ENCODE measurements at regions not wholly inside any gene's neighbourhood (a gene's known extent, or its start where the extent isn't known, plus 50 kb on each side); places are given as distances from the start of the nearest gene placed in this dataset.

DNA sequence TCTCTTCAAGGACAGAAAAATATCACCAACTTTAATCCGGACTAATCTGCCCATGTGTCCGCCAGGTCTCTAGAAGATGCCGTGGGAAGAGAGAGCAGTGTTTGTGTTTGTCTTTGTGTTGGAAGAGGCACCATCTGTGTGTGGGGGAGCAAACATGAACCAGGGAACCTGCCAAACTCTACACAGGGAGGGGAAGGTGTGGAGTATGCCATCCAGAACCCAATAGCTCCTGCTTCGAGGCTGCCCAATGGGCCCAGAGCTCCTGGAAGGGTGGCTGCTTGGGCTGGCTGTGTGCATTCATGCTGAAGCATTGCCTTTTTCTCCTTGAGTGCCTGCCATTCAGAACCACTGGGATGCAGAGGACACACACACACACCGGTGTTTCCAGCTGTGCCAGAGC is 536.2 kb downstream of the MID1IP1 start:
- DNase-seq, result no peak

DNA sequence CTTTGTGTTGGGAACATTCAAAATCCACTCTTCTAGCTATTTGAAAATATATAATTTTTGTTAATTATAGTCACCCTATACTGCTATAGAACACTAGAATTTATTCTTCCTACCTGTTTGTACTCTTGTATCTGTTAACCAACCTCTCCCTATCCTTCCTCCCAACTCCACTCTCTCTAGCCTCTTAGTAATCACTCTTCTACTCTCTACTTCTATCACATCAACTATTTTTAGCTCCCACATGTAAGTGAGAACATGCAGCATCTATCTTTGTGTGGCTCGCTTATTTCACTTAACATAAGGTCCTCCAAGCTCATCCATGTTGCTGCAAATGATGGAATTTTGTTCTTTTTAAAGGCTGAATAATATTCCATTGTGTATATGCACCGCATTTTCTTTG is 537.3 kb downstream of the MID1IP1 start:
- no peak for DNase-seq

- DNase-seq, result no peak
Measured at GRCh38 chrX:39356119-39356807, 555.0 kb downstream of the MID1IP1 start.

DNA sequence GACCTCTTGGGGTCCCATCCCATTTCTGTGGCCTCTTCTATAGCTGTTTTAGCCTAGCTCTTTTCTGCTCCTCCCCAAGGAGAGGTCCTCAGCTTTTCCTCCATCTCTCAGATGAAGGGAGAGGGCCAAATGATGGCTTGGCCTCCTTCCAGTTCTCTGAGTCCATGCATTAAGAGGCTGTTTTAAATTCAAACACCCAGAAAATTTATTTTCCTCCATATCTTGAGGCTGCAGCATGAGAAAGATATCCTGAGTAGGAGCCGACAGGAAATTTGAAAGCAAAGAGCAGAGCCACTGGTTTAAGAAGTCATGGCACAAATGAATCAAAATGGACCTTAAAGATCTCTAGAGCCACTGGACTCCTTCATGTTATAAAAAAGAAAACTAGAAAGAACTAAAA is 558.8 kb downstream of the MID1IP1 start:
- no peak for DNase-seq

- DNase-seq, result no peak
Measured at GRCh38 chrX:39361736-39362135, 560.5 kb downstream of the MID1IP1 start.

DNA sequence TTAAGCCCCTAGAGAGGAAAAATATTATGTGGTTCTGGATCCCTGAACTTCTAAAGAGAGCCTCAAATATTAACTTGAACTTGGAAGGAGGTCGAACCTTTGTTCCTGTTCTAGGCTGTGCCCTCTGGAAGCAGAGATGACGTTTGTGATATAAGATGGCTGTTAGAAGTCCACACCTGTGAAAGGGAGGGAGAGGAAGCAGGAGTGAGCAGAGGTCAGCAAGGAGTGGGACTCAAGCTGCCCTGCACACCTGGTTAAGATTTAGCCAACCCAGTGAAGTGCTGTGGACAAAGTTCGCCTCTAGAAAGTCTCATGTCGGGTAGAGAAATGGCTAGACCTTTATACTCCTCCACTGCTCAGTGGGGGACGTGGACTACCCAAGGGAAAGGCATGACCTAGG is 566.2 kb downstream of the MID1IP1 start:
- DNase-seq, result no peak

GRCh38 chrX:39372115-39372514 is 570.9 kb downstream of the MID1IP1 start:
- no peak for DNase-seq

DNA sequence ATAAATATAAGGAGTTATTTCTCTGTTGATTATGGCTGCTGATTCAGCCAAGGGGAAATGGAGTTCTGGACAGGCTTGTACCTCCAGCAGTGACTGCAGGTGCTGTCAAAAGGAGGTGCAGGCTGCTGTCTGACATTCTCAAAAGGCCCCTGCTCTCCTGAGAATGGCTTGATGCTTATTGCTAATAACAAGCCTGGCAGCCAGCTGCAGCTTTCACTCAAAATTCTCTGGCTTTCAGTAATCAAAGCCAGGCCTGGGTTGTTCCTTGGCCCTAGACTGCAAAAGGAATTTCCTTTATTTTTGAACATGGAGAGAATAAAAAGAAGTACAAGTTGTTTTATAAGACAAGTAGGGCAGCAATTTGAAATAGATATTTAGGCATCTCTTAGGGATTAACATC is 575.9 kb downstream of the MID1IP1 start:
- DNase-seq, result no peak

GRCh38 chrX:39377773-39378172 is 576.5 kb downstream of the MID1IP1 start:
- no peak for DNase-seq

GRCh38 chrX:39381422-39381821 is 580.2 kb downstream of the MID1IP1 start:
- DNase-seq, result no peak

- DNase-seq, result no peak
Measured at GRCh38 chrX:39384996-39385395, 583.7 kb downstream of the MID1IP1 start.

DNA sequence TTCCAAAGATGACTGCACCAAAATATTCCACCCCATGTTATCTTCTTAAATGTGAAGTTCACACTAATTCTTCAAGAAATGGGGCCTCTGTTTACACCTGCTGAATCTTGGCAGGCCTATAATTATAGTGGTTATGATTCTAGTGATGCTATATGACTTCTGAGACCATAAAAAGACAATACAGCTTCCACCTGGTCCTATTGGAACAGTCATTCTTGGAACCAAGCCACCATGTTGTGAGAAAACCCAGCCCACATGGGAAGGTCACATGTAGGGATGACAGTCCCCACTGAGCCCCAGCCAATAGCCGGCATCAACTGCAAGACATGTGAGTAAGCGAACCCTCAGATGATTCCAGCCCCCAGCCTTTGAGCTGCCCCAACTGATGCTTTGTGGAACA is 587.5 kb downstream of the MID1IP1 start:
- DNase-seq, result no peak

DNA sequence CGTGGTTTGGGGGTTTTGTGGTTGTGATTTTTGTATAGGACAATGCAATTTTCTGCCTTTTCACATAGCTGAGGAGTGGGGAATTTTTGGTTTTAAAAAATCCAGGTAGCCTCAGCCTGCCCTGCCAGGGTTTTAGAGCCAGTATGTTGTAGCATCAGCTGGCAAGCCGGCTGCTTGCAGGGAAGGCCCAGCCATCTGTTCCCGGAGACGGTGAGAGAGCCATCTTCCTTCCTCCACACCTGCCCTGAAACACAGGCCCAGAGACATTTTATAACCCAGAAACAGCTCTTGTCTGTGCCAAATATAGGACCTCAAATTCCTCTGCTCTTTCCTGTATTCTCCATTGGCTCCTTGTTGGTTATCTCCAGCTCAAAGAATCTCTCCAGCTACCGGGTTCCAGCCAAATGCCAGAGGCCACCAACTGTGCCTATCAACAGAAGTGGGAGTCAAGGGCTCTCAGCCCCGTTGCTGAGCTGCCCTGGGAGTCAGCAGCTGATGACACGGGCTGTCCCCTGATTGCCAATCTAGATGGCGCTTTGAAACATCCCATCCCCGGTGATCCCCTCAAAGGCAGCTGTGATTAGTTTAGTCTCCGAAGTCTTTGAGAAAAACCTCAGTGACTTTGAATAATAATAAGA is 595.2 kb downstream of the MID1IP1 start:
- DNase-seq, result no peak

DNA sequence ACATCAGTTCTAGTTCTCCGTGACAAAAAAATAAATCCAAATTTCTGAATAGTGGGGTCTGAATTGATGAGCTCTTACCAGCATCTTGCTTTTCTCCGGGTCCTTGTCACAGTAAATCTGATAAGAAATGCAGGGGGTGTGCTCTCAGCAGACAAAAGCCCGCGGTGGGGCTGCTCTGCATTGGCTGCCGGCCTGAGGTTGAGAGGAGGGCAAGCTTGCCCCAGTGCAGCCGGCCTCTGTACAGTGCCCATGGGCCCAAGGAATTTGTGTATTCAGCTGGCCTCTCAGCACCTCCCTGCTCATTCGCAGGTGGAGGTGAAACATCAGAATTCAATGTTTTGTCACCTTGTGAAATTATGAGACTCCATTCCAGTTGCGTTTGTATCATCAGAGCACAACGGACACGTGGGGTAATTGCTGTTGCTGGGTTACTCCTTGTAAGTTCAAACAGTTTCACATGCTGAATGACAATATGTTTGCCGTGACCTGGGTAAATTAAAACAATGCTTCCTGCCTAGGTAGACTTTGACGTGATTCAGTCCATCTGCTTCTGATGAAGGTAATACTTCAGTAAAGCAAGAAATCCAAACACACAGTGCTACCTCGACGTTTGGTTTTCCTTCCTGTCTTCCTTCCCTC is 596.4 kb downstream of the MID1IP1 start:
- no peak for DNase-seq

DNA sequence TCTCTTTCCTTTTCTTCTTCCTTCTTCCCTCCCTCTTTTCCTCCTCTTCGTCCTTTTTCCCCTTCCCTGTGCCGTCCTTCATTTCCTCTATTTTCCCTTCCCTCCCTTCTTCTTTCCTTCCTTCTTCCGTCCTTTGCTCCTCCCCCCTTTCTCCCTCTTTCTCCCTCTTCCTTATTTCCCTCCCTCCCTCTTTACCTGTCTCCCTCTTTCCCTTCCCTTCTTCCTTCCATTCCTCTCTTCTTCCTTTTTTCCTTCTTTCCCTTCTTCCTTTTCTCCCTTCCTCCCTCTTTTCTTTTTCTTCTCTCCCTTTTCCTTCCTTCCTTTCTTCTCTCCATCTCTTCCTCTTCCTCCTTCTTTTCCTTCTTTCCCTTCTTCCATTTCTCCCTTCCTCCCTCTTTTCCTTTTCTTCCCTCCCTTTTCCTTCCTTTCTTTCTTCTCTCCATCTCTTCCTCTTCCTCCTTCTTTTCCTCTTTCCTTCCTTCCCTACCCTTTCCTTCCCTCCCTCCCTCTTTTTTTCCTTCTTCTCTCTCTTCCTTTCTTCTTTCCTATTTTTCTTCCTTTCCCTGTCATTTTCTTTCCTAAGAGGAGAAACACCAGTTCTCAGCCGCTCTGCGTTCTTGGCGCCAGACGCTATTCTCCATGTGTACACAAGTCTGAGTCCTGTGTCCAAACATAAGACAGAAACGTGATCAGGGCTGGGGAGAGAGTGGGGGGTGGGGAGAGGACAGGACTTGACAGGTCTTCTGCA is 597.1 kb downstream of the MID1IP1 start:
- no peak for DNase-seq

DNA sequence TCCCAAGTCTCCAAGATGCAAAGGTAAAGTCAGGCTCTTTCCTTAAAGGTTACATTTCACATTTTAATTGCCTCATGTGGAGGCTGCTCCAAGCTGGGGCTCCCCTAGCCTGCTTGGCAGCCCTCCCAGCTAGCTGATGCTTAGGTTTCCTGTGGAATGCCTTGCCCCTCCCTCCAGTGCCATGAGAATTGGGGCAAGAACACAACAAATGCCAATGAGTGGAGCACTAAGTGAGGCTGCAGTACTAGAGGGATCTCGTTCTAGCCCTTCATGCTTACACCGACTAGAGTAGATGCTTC is 597.7 kb downstream of the MID1IP1 start:
- no peak for DNase-seq

DNA sequence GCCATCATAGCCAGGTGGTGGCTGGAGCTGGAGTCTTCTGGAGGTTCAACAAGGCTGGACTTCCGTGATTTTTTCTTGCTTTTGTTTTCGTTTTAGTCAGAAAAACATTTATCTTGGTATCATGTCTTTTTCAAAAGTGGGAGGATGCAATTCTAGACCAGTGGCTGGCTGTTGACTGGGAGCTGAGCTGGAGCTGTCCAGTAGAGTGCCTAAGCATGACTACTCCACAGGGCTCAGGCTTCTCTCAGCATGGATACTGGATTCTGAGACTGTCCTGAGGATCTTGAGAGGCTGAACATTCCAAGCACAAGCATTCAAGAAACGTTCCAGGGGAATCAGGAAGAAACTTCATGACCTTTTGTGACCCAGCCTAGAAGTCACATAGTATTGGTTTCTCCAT is 598.1 kb downstream of the MID1IP1 start:
- no peak for DNase-seq

DNA sequence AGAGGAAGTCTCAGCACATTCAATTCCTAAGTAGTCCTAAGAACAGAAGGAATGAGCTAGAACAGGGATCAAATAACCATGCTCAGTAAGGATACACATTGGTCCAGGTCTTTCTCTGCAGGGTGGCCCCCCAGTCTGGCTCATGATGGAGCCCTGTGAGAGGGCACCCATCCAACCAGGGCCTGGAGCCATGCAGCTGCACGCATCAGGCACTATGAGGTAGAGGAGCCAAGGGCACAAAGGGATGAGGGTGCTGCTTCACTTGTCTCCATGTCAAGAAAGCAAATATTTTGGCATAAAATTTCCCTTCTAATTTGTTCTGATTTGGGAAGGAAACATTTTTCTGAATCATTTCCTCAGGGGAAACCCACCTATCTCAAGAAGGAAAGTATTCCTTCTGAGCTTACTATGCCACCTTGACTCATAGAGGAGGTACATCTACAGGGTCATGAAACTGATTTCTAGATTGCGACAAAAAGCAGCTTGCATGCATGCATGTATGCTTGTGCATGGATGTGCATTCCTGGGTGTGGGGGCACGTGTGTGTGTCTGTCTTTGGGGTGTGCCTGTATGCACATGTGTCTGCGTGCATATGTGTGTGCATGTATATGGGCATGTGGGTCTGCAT is 600.3 kb downstream of the MID1IP1 start:
- no peak for DNase-seq

- DNase-seq, result no peak
Measured at GRCh38 chrX:39402158-39402557, 600.9 kb downstream of the MID1IP1 start.

DNA sequence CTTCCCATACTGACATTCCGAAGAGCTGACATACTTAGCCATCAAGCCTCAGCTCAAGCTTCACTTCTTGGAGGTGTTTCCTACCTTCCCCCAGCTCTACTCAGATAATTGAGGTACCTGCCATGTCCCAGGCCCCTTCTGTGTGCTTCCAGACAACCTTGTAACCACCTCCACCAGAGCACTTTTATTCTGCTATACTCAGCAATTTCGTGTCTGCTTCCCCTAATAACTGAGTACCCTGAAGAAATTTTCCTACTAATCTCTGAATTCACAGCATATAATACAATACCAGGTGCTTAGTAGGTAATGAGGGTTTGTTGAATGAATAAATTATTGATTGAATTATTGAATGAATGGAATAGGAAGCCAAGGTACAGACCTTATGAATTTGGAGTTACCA is 605.5 kb downstream of the MID1IP1 start:
- DNase-seq, result no peak

- no peak for DNase-seq
Measured at GRCh38 chrX:39409246-39409917, 608.1 kb downstream of the MID1IP1 start.

DNA sequence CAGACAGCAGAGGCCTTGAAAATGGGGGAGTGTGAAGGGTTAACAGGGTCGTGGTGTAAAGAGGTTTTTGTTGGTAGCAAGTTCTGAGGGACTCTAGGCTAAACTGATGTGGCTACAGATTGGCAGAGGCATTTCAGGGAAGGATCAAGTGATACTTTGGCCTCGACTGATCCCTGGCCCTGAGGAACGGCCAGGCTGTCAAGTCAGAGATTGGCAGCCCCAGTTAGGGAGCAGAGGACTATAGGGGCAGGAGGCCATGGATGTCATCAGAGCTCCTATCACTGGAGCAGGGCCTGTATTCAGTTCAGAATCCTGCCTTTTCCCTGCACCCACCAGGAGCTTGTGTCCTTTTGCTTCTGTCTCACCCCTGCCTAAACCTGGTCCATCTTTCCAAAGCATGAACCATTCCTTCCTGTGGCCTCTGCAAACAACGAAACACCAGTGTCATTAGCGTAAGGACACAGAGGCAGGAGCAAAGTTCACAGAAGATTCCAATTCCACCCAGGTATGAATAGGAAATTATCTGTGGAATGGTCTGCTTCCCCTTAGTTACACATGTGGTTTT is 613.1 kb downstream of the MID1IP1 start:
- DNase-seq, result no peak
